NOMO-1 treated with dmso at 0.1 percent for 144 hours (cell line): ENCODE measurements at regions not wholly inside any gene's neighbourhood (a gene's known extent, or its start where the extent isn't known, plus 50 kb on each side); places are given as distances from the start of the nearest gene placed in this dataset.
"Not testable (repeated sequence)": the region's sequence is repeated elsewhere in the genome, so short reads cannot be mapped to it uniquely, and the experiment has no call there.

ENCODE experiments used
- DNase-seq: peaks from one replicate; lab custom pipeline; 2025; ENCODE audit not compliant: unreplicated experiment; lab: John Stamatoyannopoulos, UW

GRCh38 chr1:199182186-199182843 is 543.5 kb downstream of the PTPRC start:
- DNase-seq: peak; percentile 67

DNA sequence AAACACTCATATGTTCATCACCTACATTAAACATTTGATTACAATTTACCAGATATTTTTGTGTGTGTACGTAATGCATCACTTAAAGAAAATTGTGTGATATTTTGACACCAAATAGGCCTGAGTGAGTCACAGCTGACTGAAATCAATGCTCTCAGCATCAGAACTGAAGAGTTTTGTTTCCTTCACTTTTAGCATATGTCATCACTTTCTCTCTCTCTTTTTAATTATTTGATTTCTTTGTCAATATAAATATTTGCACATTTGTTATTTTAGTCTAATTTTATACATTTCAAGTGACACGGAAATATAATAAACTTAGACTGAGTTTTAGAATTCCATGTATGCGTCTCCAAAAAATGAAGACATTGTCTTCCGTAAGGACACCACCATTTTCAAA is 545.3 kb downstream of the PTPRC start:
- DNase-seq: no peak

DNA sequence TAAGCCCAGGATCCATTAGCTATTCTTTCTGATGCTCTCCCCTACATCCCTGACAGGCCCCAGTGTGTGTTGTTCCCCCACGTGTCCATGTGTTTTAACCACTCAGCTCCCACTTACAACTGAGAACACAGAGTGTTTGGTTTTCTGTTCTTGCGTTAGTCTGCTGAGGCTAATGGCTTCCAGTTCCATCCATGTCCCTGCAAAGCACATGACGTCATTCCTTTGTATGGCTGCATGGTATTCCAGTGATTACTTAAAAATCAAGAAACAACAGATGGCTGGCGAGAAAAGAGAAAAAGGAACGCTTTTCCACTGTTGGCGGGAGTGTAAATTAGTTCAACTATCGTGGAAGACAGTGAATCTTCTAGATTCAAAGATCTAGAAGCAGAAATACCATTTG is 556.0 kb downstream of the PTPRC start:
- no peak for DNase-seq

DNA sequence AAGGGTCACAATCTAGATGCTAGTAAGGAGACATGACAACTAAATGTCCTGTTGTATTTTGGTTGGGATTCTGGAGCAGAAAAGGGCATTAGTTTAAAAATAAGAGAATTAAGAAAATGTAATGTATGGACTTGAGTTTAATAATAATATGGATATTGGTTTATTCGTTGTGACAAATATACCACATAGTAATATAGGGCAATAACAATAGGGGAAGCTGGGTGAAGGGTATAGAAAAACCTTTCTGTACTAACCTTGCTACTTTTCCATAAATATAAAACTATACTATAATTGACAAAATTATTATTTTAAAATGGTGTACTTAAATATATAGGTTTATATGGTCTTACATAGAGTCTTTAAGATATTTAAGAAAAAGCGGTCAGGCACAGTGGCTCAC is 558.9 kb downstream of the PTPRC start:
- no peak for DNase-seq

GRCh38 chr1:199202331-199202730 is 563.5 kb downstream of the PTPRC start:
- no peak for DNase-seq

DNA sequence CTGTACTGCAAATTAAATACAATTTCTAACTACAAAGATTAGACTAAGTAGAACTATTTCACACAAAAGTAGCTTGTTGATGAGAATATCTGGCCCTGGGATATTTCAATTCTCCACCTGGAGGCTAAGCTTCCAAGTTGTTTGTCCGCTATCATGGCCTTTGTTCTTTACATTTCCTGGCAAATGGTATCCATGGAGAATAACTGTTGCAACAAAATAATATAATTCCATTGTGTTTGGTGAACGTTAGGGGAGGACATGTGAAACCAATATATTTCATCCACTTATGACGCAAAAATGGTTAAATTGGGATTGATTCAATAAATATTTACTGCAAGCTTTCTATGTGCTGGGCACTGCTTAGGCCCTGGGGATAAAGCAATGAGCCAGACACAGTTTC is 565.4 kb downstream of the PTPRC start:
- DNase-seq: no peak

DNA sequence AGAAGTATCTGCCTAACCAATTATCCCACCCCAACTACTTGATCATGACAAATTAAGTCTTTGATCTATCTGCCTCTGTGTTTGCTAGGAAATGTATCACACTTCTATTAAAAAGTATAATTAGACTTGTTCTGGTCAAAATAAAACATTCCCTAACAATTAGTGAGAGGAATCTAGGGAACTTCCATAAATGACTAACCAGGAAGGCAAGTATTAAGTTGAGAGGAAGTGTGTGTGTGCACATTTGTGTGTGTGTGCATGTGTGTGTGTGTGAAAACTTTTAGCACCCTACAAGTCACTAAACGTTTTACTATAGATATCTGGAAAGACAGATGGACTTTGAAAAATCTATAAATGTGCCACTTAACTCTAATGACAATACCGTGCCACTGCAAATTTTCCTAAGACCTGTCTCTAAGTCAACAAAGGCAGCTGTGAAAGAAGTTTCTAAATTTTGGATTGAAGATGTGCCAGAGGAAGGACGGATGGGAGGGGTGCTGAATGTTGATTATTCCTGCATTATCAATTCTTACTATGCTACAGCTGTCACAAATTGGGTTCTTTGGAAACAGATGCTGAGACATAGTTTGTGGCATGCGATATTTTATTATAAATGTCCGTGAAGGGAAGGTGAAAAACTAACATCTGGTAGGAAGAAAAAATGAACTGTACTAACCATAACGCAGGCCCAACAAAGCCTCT is 567.1 kb downstream of the PTPRC start:
- DNase-seq: no peak

DNA sequence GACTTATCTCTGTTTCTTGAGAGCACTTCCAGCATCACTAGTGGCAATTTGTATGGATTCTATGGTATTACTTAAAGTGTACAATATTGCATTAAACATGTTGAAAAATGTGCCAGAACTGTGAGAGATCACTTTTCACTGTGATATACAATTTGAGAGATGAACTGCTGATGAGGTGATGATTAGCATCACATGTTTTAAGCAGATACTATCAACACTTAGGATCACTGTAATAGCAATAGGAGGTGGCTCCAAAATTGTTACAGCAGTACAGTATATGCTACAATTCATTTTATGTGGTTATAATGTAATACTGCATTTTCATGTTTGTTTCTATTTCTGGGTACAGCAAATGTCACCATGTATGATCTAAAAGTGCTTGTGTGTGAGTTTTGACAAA is 570.0 kb downstream of the PTPRC start:
- no peak for DNase-seq

GRCh38 chr1:199218065-199218464 is 579.2 kb downstream of the PTPRC start:
- DNase-seq: no peak

GRCh38 chr1:199218533-199218932 is 579.7 kb downstream of the PTPRC start:
- no peak for DNase-seq

- DNase-seq: no peak
Observed at GRCh38 chr1:199220031-199220430, 581.2 kb downstream of the PTPRC start.

GRCh38 chr1:199221371-199222150 is 582.7 kb downstream of the PTPRC start:
- DNase-seq: no peak

GRCh38 chr1:199223936-199224335 is 585.1 kb downstream of the PTPRC start:
- DNase-seq: no peak

- no peak for DNase-seq
Observed at GRCh38 chr1:199226163-199226562, 587.3 kb downstream of the PTPRC start.

GRCh38 chr1:199242147-199242546 is 603.3 kb downstream of the PTPRC start:
- DNase-seq: no peak

DNA sequence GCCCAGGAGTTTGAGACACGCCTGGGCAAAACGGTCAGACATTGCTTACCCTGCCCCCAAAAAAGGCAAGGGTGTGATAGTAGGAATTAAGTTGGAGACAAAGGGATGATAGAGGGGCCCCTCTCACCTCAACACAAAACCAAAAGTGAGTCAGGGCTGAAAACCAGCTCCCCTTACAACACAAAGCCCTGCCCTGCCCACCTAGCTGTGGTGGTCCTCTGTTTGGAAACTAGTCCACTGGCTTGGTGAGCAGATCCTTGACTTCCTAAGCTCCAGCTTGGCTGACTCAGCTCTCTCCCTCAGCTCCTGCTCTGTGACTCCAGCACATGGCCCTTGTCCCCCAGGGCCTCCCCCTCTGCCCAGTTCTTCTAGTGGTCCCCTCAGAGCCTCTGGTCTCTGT is 603.8 kb downstream of the PTPRC start:
- no peak for DNase-seq

DNA sequence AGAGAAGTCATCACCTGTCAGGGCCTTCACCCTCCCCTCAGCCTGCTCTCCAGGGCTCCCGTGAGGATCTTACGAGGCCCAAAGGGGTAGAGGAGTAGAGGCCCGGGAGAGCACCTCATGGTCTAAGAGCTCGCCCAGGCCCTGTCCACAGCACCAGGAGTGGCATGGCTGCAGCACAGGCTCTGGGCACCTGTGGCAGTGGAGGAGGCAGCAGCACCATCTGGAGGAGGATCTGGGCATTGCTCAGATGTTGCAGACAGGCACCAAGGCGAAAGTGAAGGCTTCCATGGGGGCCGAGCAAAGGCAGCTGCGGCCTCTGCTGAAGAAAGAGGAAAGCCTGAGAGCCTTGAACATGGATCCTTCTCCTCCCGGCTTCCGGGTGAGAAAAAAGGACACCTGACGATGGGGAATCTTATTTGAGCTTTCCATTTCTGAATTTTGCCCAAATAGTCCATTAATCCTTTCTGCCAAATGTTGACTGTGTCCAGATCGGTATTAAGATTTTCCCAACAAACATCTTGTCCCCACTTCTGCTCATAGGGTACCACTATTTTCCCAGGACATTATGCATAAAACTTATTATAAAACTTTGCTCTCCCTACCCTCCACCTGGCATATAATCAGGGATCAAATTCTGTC is 604.7 kb downstream of the PTPRC start:
- peak; percentile 64 for DNase-seq

- no peak for DNase-seq
Observed at GRCh38 chr1:199245946-199246345, 607.1 kb downstream of the PTPRC start.

DNA sequence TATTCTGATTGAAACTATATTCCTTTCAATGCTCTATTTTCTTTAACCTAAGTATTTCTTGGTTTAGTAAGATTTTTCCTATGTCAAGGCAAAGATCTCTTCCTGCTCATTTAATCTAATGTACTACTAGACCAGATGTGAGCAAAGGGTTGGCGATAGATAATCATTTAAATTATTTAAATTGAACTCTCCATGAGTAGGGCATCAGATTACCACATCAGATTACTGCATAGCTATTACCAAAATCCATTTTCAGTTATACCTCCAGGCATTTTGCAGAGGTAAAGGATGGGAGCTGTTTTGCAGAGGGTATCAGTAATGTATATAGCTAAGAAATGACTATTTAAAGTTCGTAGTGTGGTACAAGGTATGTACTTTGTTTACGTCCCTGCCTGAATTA is 607.9 kb downstream of the PTPRC start:
- no peak for DNase-seq

DNA sequence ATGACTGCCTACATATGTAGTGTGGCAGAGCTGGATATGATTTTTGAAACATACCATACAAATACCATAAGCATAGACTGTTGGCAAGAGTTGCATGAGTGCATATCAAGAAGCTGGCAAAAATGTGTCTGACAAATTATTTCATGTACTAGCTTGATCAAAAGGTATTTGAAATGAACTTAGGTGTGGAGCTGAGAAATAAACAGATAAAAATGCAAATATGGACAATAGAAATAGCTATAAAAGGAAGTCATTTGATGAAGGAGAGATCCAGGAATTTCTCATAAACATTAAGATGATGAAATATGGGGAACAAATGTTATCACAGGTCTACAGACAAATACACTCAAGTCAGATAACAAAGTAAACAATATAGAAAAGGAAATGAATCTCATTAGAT is 609.1 kb downstream of the PTPRC start:
- no peak for DNase-seq

DNA sequence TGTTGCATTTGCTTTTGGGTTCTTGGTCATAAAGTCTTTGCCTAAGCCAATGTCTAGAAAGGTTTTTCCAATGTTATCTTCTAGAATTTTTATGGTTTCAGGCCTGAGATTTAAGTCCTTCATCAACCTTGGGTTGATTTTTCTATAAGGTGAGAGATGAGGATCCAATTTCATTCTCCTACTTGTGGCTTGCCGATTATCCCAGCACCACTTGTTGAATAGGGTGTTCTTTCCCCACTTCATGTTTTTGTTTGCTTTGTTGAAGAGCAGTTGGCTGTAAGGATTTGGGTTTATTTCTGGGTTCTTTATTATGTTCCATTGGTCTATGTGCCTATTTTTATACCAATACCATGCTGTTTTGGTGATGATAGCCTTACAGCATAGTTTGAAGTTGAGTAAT is 615.2 kb downstream of the PTPRC start:
- not testable (repeated sequence) for DNase-seq

DNA sequence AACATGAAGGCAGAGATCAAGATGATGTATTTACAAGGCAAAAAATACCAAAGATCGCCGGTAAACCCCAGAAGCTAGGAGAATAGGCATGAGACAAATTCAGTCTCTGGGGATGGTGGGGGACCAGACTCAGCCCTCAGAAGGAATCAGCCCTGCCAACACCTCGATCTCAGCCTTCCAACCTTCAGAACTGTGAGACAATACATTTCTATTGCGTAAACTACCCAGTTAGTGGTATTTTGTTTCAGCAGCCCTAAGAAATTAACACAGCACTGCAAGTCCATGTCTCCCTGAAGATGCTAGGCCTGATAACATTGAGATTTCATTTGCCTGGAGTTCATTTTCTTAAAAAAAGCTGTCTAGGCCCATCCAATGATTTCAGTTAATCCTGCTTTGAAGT is 622.5 kb downstream of the PTPRC start:
- DNase-seq: no peak
